ENCODE measurements at regions not wholly inside any gene's neighbourhood (a gene's known extent, or its start where the extent isn't known, plus 50 kb on each side); places are given as distances from the start of the nearest gene placed in this dataset.
"Not testable (repeated sequence)": the region's sequence is repeated elsewhere in the genome, so short reads cannot be mapped to it uniquely, and the experiment has no call there.

DNA sequence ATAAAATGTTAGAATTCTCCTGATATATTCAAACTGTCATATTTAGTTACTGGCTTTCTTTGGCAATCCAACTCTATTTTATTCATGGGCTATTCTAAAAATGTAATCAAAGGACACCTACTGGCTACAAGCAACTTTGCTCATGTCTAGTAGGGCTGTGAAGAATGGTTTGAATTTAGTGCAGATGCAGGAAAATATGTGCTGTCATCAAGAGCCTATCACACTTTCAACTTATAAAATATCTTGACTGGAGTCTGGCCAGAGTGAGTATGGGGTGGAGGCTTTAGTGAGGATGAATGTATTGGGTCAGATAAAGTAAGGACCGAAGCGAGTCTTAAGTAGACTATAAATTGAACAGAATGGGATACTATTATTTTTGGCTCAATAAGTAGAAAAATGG is 343.4 kb upstream of the SPRED2 start:
- no peak for DNase-seq

- DNase-seq: no peak
These were observed 335.5 kb upstream of the SPRED2 start for GRCh38 chr2:65767946-65768345.

DNA sequence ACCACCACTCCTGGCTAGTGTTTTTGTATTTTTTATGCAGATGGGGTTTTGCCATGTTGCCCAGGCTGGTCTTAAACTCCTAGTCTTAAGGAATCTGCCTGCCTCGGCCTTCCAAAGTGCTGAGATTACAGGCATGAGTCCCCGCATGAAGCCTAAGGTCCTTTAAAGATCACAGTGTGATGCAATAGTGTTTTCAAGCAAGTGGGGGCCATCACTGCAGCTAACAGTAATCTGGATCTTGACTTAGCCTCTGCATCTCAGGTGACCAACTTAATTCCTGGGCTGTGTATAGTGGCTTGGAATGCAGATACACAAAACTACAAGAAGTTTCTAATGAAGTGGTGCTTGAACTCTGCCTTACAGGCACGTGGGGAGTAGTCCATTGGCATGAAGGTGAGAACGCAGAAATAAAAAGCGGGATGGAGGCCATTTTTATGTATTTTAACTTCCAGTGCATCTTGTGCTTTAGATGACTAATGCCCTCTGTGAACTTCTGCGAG is 334.4 kb upstream of the SPRED2 start:
- no peak for DNase-seq

- no peak for DNase-seq
These were observed 333.0 kb upstream of the SPRED2 start for GRCh38 chr2:65765376-65765775.

DNA sequence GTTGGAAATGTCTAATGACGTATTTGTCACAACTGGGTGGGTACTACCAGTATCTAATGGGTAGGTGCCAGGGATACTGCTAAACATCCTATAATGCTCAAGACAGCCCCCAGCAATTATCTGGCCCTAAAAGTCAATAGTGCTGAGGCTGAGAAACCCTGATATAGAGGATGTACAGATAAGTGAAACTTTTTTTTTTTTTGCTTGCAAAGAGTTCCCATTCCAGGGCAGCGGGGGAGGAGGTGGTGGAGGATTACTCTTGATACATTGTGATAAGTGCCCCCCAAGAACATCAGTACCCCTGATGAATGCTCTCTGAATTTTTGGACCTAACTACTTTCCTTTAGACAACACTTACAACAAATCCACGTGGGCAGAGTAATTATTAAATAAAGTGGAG is 329.7 kb upstream of the SPRED2 start:
- no peak for DNase-seq

GRCh38 chr2:65754219-65754618 is 321.8 kb upstream of the SPRED2 start:
- DNase-seq: no peak

GRCh38 chr2:65751408-65751807 is 319.0 kb upstream of the SPRED2 start:
- DNase-seq: no peak

GRCh38 chr2:65749545-65749944 is 317.1 kb upstream of the SPRED2 start:
- no peak for DNase-seq

DNA sequence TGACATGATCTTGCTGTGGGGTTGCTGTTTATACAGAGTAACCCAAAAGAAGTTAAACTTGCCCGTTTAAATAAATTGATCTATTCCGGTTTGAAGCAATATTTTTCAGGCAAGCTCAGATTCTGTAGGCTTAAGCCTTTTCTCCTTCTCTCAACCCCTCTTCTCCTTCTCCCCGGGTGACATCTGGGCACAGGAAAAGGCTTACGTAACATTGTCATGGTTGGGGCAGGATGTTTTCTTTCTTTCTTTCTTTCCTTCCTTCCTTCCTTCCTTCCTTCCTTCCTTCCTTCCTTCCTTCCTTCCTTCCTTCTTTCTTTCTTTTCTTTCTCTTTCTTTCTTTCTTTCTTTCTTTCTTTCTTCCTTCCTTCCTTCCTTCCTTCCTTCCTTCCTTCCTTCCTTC is 315.5 kb upstream of the SPRED2 start:
- DNase-seq: not testable (repeated sequence)

DNA sequence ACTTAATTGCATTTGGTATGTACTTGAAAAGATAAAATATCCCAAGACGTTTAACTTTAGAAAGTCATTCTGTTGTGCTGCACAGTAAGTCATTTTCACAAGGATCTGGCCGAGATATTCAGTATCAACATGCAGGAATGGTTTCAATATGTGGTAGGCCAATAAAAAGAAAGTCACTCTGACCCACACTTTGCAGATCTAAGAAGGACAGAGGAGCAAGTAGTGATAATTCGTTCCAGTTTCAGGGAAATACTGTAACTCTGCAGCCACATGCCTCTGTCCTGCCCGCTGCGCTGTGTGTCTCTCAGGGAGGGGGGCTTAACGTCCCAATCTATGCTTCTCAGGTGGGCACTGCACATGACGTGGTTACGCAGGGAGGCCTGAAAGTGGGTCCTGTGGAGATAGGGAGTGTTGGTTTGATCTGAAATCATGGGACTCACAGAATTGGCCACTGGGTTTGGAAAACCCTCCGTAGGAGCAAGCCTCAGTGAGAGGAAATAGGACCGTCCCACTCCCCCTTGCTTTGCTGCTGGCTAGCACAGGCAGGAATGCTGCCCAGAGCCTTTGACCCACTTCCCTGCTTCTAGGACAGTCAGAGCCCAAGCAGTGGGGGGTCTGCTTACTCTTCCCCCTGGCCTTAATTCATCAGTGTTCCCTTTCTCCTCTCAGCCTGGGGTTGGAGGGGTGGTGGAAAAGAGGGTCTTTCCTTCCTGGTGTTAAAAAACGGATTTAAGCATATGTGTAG is 314.7 kb upstream of the SPRED2 start:
- DNase-seq: no peak

- DNase-seq: no peak
These were observed 312.2 kb upstream of the SPRED2 start for GRCh38 chr2:65744477-65745200.

- no peak for DNase-seq
These were observed 310.6 kb upstream of the SPRED2 start for GRCh38 chr2:65742977-65743376.

- no peak for DNase-seq
These were observed 307.5 kb upstream of the SPRED2 start for GRCh38 chr2:65739927-65740326.

GRCh38 chr2:65737452-65738011 is 305.1 kb upstream of the SPRED2 start:
- no peak for DNase-seq

GRCh38 chr2:65731476-65731875 is 299.1 kb upstream of the SPRED2 start:
- no peak for DNase-seq

DNA sequence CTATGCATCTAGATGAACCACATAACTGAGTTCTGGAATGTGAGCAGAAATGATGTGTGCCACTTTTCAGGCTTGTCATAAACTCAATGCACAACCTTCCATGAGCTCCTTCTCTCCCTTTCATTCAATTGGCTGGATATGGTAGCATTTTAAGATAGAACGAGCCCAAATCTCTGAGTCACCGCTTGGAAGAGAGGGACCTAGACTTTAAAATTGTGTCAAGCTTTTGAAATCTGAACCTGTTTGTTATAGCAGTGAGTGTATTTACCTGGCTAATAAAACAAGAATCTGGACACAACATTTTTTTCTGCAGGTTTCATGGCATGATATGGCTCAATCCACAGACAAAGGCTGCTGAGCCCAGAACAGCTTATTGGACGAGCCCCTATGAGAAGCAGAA is 297.8 kb upstream of the SPRED2 start:
- no peak for DNase-seq

DNA sequence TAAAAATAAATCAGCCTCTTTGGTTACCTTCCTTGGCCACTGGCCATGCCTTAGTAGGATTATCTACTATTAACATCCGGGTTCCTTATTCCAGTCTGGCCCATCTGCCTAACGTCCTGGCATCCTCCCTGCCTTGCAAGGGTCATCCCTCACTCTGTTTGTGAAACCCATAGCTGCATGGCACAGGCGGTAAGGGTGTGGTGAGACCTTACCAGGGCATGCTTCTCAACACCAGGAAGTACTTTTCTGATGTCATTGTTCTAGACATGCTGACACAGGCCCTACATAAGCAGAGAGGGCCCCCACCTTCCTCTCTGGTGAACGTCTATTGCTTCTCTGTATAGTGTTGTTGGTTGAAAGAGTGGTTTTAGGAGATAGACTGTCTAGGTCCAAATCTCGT is 296.8 kb upstream of the SPRED2 start:
- no peak for DNase-seq

DNA sequence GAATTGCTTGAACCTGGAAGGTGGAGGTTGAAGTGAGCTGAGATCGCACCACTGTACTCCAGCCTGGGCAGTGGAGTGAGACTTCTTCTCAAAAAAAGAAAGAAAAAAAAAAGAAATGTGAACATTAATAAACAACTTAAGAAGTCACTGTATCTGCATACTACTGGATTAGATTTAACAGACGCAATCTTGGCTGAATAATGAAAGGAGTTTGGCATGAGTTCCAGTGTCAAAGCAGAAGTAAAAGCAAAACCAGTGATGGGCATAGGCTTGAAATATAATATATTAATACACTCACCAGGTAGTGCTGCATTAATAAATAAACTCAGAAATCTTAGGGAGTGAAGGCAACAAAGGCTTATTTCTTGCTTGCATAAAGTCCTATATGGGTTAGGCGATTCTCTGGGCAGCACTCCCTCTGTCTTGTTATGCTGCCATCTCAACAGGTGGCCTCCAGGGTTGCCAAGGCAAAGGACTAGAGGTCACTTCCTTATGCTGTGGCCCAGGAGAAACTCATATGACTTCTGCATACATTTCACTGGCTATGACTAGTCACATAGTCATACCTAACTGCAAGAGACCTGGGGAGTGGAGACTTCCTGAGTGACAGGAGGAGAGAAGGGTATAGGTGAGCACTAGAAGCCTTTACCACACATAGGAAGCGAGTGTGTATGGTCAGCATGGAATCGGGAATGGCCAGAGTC is 296.2 kb upstream of the SPRED2 start:
- no peak for DNase-seq

- DNase-seq: no peak
These were observed 295.4 kb upstream of the SPRED2 start for GRCh38 chr2:65727816-65728215.

GRCh38 chr2:65727381-65727780 is 295.0 kb upstream of the SPRED2 start:
- no peak for DNase-seq

GRCh38 chr2:65724752-65725151 is 292.4 kb upstream of the SPRED2 start:
- no peak for DNase-seq

GRCh38 chr2:65724336-65724735 is 291.9 kb upstream of the SPRED2 start:
- no peak for DNase-seq

DNA sequence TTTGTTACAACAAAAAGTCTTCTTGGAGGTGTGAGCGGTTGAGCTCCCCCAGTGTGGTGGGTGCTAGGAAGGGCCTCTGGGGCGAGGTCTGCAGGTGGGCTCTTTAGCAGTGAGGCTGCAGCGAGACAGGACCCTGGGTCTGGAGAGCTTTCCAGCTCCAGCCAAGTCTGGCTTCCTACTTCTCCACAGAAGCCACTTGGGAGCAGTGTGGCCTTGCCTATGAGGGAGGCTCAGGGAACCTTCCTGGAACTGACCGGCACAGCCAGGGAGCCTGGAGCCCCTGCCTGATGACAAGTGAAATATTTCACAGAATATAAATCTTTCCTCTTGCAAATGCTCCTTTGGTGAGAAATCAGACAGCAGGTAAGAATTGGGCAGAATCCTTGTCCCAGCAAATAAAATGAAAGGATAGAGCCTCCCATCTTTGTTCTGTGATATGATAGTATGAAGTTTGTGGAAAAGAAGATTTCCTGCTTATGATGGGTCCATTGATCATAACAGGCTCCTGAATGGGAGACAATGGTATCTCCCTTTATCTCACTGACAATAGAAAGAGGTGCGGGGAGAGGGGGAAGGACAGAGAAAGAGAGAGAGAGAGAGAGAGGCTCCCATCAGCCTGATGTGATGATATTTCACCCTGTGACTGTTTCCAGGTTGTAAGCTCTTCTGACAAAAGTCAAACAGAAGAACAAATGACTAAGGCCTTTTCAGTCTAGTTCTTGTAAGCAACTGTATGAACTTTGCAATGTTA is 289.8 kb upstream of the SPRED2 start:
- DNase-seq: no peak
